Activated naive CD8-positive, alpha-beta T cell treated with anti-CD3 and anti-CD28 coated beads, Interleukin-2, amount 50 U/mL, for 24 hours (primary cell): ENCODE measurements at regions not wholly inside any gene's neighbourhood (a gene's known extent, or its start where the extent isn't known, plus 50 kb on each side); places are given as distances from the start of the nearest gene placed in this dataset.
A peak's percentile ranks its signal among the peaks of the same experiment; 100 is the strongest.

ENCODE experiments used
- ATAC-seq: fragments of 150-1000 bp; cut with Tn5 transposase; one replicate; pipeline ENCODE4 v1.10.0; 2021
- DNase-seq: peaks from one replicate; pipeline ENCODE4 v3.0.0; 2021
- H3K27ac Mint-ChIP-seq: one replicate; pipeline ENCODE4 v1.8.0; 2021; ENCODE audit warnings: mild to moderate bottlenecking, mixed read lengths
- H3K27me3 Mint-ChIP-seq: one replicate; pipeline ENCODE4 v1.8.0; 2021; ENCODE audit warnings: mixed read lengths
- H3K36me3 Mint-ChIP-seq: one replicate; pipeline ENCODE4 v1.8.0; 2021; ENCODE audit warnings: low read depth, mixed read lengths
- H3K4me1 Mint-ChIP-seq: one replicate; pipeline ENCODE4 v1.8.0; 2021; ENCODE audit warnings: mixed read lengths
- H3K4me3 Mint-ChIP-seq: one replicate; pipeline ENCODE4 v1.8.0; 2021; ENCODE audit warnings: mild to moderate bottlenecking, moderate library complexity, mixed read lengths
- H3K9me3 Mint-ChIP-seq: one replicate; pipeline ENCODE4 v1.8.0; 2021; ENCODE audit warnings: mixed read lengths

- no peak overlapping the region for H3K27ac Mint-ChIP-seq
- no peaks in the 10 kb centered on the region for H3K36me3 Mint-ChIP-seq
- ATAC-seq (no peak), DNase-seq (no peak)
- H3K4me3 Mint-ChIP-seq, result no peak overlapping the region
- H3K27me3 Mint-ChIP-seq, result no peaks in the 10 kb centered on the region
- no peaks in the 10 kb centered on the region for H3K9me3 Mint-ChIP-seq
- H3K4me1 Mint-ChIP-seq, result no peaks in the 10 kb centered on the region
Observed at GRCh38 chr7:13476881-13477444, 512.5 kb downstream of the ETV1 start.

- Mint-ChIP-seq H3K4me1 (no peaks in the 10 kb centered on the region), H3K4me3 (no peak overlapping the region), H3K27ac (no peak overlapping the region), H3K36me3 (no peaks in the 10 kb centered on the region), H3K9me3 (peaks cover 6% of the 10 kb centered on the region), H3K27me3 (no peaks in the 10 kb centered on the region)
- ATAC-seq (no peak), DNase-seq (no peak)
Observed at GRCh38 chr7:13489386-13489785, 500.1 kb downstream of the ETV1 start.

- Mint-ChIP-seq H3K9me3 (no peaks in the 10 kb centered on the region), H3K27me3 (no peaks in the 10 kb centered on the region), H3K36me3 (no peaks in the 10 kb centered on the region), H3K4me3 (no peak overlapping the region), H3K27ac (no peak overlapping the region), H3K4me1 (no peaks in the 10 kb centered on the region)
- DNase-seq (no peak), ATAC-seq (no peak)
Observed at GRCh38 chr7:13496976-13497375, 492.5 kb downstream of the ETV1 start.

- Mint-ChIP-seq H3K4me3 (no peak overlapping the region), H3K36me3 (no peaks in the 10 kb centered on the region), H3K9me3 (peaks cover 11% of the 10 kb centered on the region), H3K27me3 (no peaks in the 10 kb centered on the region), H3K4me1 (no peaks in the 10 kb centered on the region), H3K27ac (no peak overlapping the region)
- no peak for ATAC-seq
- no peak for DNase-seq
Observed at GRCh38 chr7:13508586-13508985, 480.9 kb downstream of the ETV1 start.

GRCh38 chr7:13518738-13519137 is 470.7 kb downstream of the ETV1 start:
- ATAC-seq, result no peak
- Mint-ChIP-seq H3K27me3 (peaks cover 2% of the 10 kb centered on the region), H3K9me3 (no peaks in the 10 kb centered on the region)

GRCh38 chr7:13524076-13524475 is 465.4 kb downstream of the ETV1 start:
- Mint-ChIP-seq H3K9me3 (no peaks in the 10 kb centered on the region), H3K4me3 (no peak overlapping the region), H3K36me3 (no peaks in the 10 kb centered on the region), H3K27me3 (peaks cover 2% of the 10 kb centered on the region), H3K4me1 (no peaks in the 10 kb centered on the region), H3K27ac (no peak overlapping the region)
- no peak for DNase-seq
- no peak for ATAC-seq

More at GRCh38 chr7:13518738-13519137, 470.7 kb downstream of the ETV1 start:
- no peak for DNase-seq
- no peak overlapping the region for H3K4me3 Mint-ChIP-seq
- H3K4me1 Mint-ChIP-seq, result no peaks in the 10 kb centered on the region
- no peak overlapping the region for H3K27ac Mint-ChIP-seq
- no peaks in the 10 kb centered on the region for H3K36me3 Mint-ChIP-seq

GRCh38 chr7:13532028-13532753 is 457.3 kb downstream of the ETV1 start:
- H3K27ac Mint-ChIP-seq, result no peak overlapping the region
- no peaks in the 10 kb centered on the region for H3K36me3 Mint-ChIP-seq
- H3K9me3 Mint-ChIP-seq, result no peaks in the 10 kb centered on the region
- H3K4me3 Mint-ChIP-seq, result no peak overlapping the region
- H3K27me3 Mint-ChIP-seq, result no peaks in the 10 kb centered on the region
- ATAC-seq (no peak), DNase-seq (no peak)
- no peaks in the 10 kb centered on the region for H3K4me1 Mint-ChIP-seq

GRCh38 chr7:13538669-13539068 is 450.8 kb downstream of the ETV1 start:
- no peaks in the 10 kb centered on the region for H3K4me1 Mint-ChIP-seq
- ATAC-seq (no peak), DNase-seq (no peak)
- H3K27me3 Mint-ChIP-seq, result no peaks in the 10 kb centered on the region
- H3K9me3 Mint-ChIP-seq, result no peaks in the 10 kb centered on the region
- H3K4me3 Mint-ChIP-seq, result no peak overlapping the region
- no peak overlapping the region for H3K27ac Mint-ChIP-seq
- no peaks in the 10 kb centered on the region for H3K36me3 Mint-ChIP-seq

GRCh38 chr7:13540429-13540828 is 449.0 kb downstream of the ETV1 start:
- Mint-ChIP-seq H3K36me3 (no peaks in the 10 kb centered on the region), H3K27ac (no peak overlapping the region), H3K4me1 (no peaks in the 10 kb centered on the region), H3K4me3 (no peak overlapping the region), H3K27me3 (no peaks in the 10 kb centered on the region), H3K9me3 (no peaks in the 10 kb centered on the region)
- DNase-seq, result no peak
- ATAC-seq, result no peak

- no peak overlapping the region for H3K27ac Mint-ChIP-seq
- H3K4me1 Mint-ChIP-seq, result no peaks in the 10 kb centered on the region
- no peak for DNase-seq
- no peak for ATAC-seq
- no peaks in the 10 kb centered on the region for H3K9me3 Mint-ChIP-seq
- H3K36me3 Mint-ChIP-seq, result no peaks in the 10 kb centered on the region
- no peak overlapping the region for H3K4me3 Mint-ChIP-seq
- H3K27me3 Mint-ChIP-seq, result no peaks in the 10 kb centered on the region
Observed at GRCh38 chr7:13541326-13541725, 448.1 kb downstream of the ETV1 start.

GRCh38 chr7:13542451-13542850 is 447.0 kb downstream of the ETV1 start:
- H3K27ac Mint-ChIP-seq, result no peak overlapping the region
- no peak for ATAC-seq
- H3K27me3 Mint-ChIP-seq, result no peaks in the 10 kb centered on the region
- no peak for DNase-seq
- H3K36me3 Mint-ChIP-seq, result no peaks in the 10 kb centered on the region
- no peaks in the 10 kb centered on the region for H3K4me1 Mint-ChIP-seq
- no peaks in the 10 kb centered on the region for H3K9me3 Mint-ChIP-seq
- no peak overlapping the region for H3K4me3 Mint-ChIP-seq

GRCh38 chr7:13551503-13551902 is 438.0 kb downstream of the ETV1 start:
- ATAC-seq, result no peak
- H3K36me3 Mint-ChIP-seq, result no peaks in the 10 kb centered on the region
- no peak overlapping the region for H3K4me3 Mint-ChIP-seq
- H3K4me1 Mint-ChIP-seq, result no peaks in the 10 kb centered on the region
- H3K9me3 Mint-ChIP-seq, result no peaks in the 10 kb centered on the region
- no peak overlapping the region for H3K27ac Mint-ChIP-seq
- no peaks in the 10 kb centered on the region for H3K27me3 Mint-ChIP-seq
- DNase-seq, result no peak

GRCh38 chr7:13560441-13560840 is 429.0 kb downstream of the ETV1 start:
- DNase-seq (no peak), ATAC-seq (no peak)
- H3K27ac Mint-ChIP-seq, result no peak overlapping the region
- no peaks in the 10 kb centered on the region for H3K27me3 Mint-ChIP-seq
- no peaks in the 10 kb centered on the region for H3K4me1 Mint-ChIP-seq
- no peak overlapping the region for H3K4me3 Mint-ChIP-seq
- no peaks in the 10 kb centered on the region for H3K36me3 Mint-ChIP-seq
- H3K9me3 Mint-ChIP-seq, result no peaks in the 10 kb centered on the region

- H3K4me3 Mint-ChIP-seq, result no peak overlapping the region
- DNase-seq (no peak), ATAC-seq (peak; percentile 33)
- no peaks in the 10 kb centered on the region for H3K36me3 Mint-ChIP-seq
- H3K9me3 Mint-ChIP-seq, result no peaks in the 10 kb centered on the region
- no peaks in the 10 kb centered on the region for H3K27me3 Mint-ChIP-seq
- H3K27ac Mint-ChIP-seq, result no peak overlapping the region
- no peaks in the 10 kb centered on the region for H3K4me1 Mint-ChIP-seq
Observed at GRCh38 chr7:13563257-13563656, 426.2 kb downstream of the ETV1 start.

GRCh38 chr7:13563680-13564079 is 425.8 kb downstream of the ETV1 start:
- ATAC-seq, result no peak
- no peak for DNase-seq
- H3K27me3 Mint-ChIP-seq, result no peaks in the 10 kb centered on the region
- no peak overlapping the region for H3K27ac Mint-ChIP-seq
- no peaks in the 10 kb centered on the region for H3K4me1 Mint-ChIP-seq
- H3K4me3 Mint-ChIP-seq, result no peak overlapping the region
- no peaks in the 10 kb centered on the region for H3K36me3 Mint-ChIP-seq
- H3K9me3 Mint-ChIP-seq, result no peaks in the 10 kb centered on the region
